Vagina (tissue), 2 donors: ENCODE measurements at regions not wholly inside any gene's neighbourhood (a gene's known extent, or its start where the extent isn't known, plus 50 kb on each side); places are given as distances from the start of the nearest gene placed in this dataset.

ENCODE experiments used
- CTCF ChIP-seq, 3 experiments: fragments of 450-650 bp in 2 of 3; fragments of 200-600 bp in 1 of 3; sonication (generic) in 1 of 3; IDR thresholded peaks; one replicate each; pipeline ENCODE4 v1.5.1; 2017 to 2019; ENCODE audit warnings: antibody characterized with exemption in 3 of 3, mild to moderate bottlenecking in 2 of 3, moderate library complexity in 2 of 3
- POLR2A ChIP-seq, 2 donors: fragments of 450-650 bp; IDR thresholded peaks; one replicate each; pipeline ENCODE4 v1.6.1; 2017; ENCODE audit warnings: antibody characterized with exemption in 2 of 2, mild to moderate bottlenecking in 2 of 2, moderate library complexity in 2 of 2
- POLR2AphosphoS5 ChIP-seq, 2 donors: sonication (generic); formaldehyde crosslinking; IDR thresholded peaks; one replicate each; pipeline ENCODE4 v1.9.0; 2017; ENCODE audit warnings: antibody characterized with exemption in 2 of 2, mild to moderate bottlenecking in 2 of 2, low read depth in 1 of 2; ENCODE audit not compliant: insufficient read depth in 1 of 2

DNA sequence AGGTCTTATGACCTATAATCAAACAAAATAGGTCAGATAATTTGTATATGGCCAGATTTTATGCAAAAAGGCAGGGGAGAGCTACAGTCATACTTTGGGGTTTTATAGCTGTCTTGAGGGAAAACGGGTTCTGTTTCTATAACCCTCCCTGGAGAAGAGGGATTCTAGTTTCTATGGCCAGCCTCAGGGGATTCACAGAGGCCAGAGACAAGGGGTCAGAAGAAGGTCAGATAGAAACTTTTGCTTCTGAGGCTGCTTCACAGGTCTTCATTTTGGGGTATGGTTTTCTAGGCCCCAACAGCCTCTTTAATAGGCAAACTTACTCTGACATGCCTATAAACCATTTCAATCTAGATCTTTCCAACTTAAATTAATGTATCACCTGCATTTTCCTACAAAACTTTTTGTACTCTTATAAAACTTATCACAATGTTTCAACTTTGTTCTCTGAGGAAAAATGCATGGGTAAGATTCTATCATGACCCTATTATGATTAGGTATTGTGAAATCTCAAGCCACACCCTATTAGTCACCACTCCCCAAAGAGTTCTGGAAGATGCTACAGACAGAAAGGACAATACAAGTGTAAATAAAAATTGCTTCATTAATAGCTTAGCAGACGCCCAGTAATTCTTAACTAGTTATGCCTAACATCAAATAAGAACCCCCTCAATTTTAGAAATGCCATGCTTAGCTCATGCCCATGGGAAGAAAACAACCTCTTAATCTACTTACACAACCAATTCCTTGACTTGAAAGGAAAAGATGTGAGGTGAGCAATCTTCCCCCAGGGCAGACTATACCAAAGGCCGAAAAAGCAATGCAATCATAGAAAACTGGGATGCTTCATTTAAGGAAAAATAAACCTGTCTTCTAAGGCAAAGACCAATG lies 396.6 kb downstream of the TLR4 start:
- TF ChIP-seq CTCF (IDR thresholded peaks at IDR 0.05) = no peak
- no peak for TF ChIP-seq POLR2AphosphoS5 (IDR thresholded peaks at IDR 0.05; ENCODE audit: insufficient read depth in 1 of 2, low read depth in 1 of 2)
- no peak for TF ChIP-seq POLR2A (IDR thresholded peaks at IDR 0.05)
